HepG2 (cell line): ENCODE measurements at regions not wholly inside any gene's neighbourhood (a gene's known extent, or its start where the extent isn't known, plus 50 kb on each side); places are given as distances from the start of the nearest gene placed in this dataset.

Source experiments
- CTCF ChIP-seq: sonication (generic); formaldehyde crosslinking; IDR thresholded peaks from 2 replicates; pipeline ENCODE4 v1.5.0; 2020; ENCODE audit warnings: mild to moderate bottlenecking, missing genetic modification reagents, moderate library complexity
- RNF219 ChIP-seq: sonication (generic); formaldehyde crosslinking; IDR thresholded peaks from 2 replicates; pipeline ENCODE4 v1.5.0; 2020; ENCODE audit warnings: mild to moderate bottlenecking, missing genetic modification reagents

GRCh38 chr3:67957268-67957667, 302.9 kb upstream of the SUCLG2 start:
- TF ChIP-seq RNF219 (CRISPR knock-in tag) (no peak), CTCF (no peak)
